Mesothelial cell of epicardium (in vitro differentiated cells): ENCODE measurements at regions not wholly inside any gene's neighbourhood (a gene's known extent, or its start where the extent isn't known, plus 50 kb on each side); places are given as distances from the start of the nearest gene placed in this dataset.

Experiments
- DNase-seq, 2 experiments: peaks; one replicate each; pipeline ENCODE4 v3.0.0; 2021; ENCODE audit warnings: low spot score in 2 of 2; ENCODE audit not compliant: unreplicated experiment in 2 of 2
- H3K27ac Mint-ChIP-seq: 2 replicates; pipeline ENCODE4 v1.8.0; 2021; ENCODE audit warnings: mixed read lengths
- H3K27me3 Mint-ChIP-seq: 2 replicates; pipeline ENCODE4 v1.8.0; 2021; ENCODE audit warnings: low read depth, mixed read lengths
- H3K36me3 Mint-ChIP-seq: 2 replicates; pipeline ENCODE4 v1.8.0; 2021; ENCODE audit warnings: mixed read lengths
- H3K4me1 Mint-ChIP-seq: 2 replicates; pipeline ENCODE4 v1.8.0; 2021; ENCODE audit warnings: mixed read lengths
- H3K4me3 Mint-ChIP-seq: 2 replicates; pipeline ENCODE4 v1.8.0; 2021; ENCODE audit warnings: mild to moderate bottlenecking, moderate library complexity, mixed read lengths
- H3K9me3 Mint-ChIP-seq: 2 replicates; pipeline ENCODE4 v1.8.0; 2021; ENCODE audit warnings: mixed read lengths
- TF ChIP-seq, protein P1 (sequence below): fragments of 200-600 bp; sonication (generic); IDR thresholded peaks from one replicate; pipeline ENCODE4 v1.5.0; 2021; ENCODE audit warnings: antibody characterized with exemption; ENCODE audit not compliant: unreplicated experiment

- Mint-ChIP-seq H3K4me3 (no peak overlapping the region), H3K27me3 (no peaks in the 10 kb centered on the region), H3K27ac (peak overlapping the region; percentile 68), H3K9me3 (peaks cover 26% of the 10 kb centered on the region), H3K4me1 (peaks cover 16% of the 10 kb centered on the region), H3K36me3 (peaks cover 7% of the 10 kb centered on the region)
- no peak for DNase-seq
- TF ChIP-seq, protein P1, sequence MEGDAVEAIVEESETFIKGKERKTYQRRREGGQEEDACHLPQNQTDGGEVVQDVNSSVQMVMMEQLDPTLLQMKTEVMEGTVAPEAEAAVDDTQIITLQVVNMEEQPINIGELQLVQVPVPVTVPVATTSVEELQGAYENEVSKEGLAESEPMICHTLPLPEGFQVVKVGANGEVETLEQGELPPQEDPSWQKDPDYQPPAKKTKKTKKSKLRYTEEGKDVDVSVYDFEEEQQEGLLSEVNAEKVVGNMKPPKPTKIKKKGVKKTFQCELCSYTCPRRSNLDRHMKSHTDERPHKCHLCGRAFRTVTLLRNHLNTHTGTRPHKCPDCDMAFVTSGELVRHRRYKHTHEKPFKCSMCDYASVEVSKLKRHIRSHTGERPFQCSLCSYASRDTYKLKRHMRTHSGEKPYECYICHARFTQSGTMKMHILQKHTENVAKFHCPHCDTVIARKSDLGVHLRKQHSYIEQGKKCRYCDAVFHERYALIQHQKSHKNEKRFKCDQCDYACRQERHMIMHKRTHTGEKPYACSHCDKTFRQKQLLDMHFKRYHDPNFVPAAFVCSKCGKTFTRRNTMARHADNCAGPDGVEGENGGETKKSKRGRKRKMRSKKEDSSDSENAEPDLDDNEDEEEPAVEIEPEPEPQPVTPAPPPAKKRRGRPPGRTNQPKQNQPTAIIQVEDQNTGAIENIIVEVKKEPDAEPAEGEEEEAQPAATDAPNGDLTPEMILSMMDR = no peak
These were observed 385.1 kb upstream of the USP24 start for GRCh38 chr1:55600242-55600641.

DNA sequence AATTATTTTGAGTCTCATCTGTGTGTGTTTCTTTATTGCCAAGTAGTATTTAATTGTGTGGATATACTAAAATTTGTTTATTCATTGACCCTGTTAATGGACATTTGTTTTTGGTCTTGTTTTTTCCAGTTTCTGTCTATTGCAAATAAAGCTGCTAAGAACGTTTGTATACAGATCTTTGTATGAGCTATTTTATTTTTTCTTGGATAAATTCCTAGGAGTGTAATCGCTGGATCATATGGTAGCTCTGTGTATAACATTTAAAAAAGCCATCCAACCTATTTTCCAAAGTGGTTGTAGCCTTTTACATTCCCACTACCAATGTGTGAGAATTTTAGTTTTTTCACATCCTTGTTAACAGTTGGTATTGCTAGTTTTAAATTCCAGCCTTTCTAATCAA is 382.7 kb upstream of the USP24 start:
- Mint-ChIP-seq H3K27ac (no peak overlapping the region), H3K4me3 (no peak overlapping the region), H3K9me3 (peaks cover 26% of the 10 kb centered on the region), H3K27me3 (no peaks in the 10 kb centered on the region), H3K36me3 (peaks cover 7% of the 10 kb centered on the region), H3K4me1 (peaks cover 24% of the 10 kb centered on the region)
- DNase-seq = no peak
- TF ChIP-seq, protein P1 = no peak

DNA sequence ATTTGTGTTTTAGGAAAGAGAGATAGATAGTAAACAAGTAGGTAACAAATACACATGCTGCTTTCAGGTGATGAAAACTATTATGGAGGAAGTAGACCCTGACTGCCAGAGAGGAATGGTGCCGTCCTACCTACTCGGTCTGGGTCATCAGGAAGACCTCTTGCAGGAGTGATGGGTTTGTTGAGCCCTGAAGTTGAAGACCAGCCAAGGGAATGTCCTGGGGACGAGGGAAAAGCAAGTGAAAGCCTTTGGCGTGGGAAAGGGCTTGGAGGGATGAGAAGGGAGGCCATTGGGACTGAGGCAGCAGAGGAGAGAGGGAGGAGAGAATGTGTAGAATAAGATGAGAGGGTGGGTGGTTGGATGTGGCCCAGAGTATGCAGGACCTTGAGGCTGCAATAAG is 379.5 kb upstream of the USP24 start:
- Mint-ChIP-seq H3K9me3 (peaks cover 29% of the 10 kb centered on the region), H3K4me3 (no peak overlapping the region), H3K36me3 (peaks cover 7% of the 10 kb centered on the region), H3K27me3 (no peaks in the 10 kb centered on the region), H3K27ac (no peak overlapping the region), H3K4me1 (peaks cover 17% of the 10 kb centered on the region)
- TF ChIP-seq, protein P1 = no peak
- DNase-seq = no peak

DNA sequence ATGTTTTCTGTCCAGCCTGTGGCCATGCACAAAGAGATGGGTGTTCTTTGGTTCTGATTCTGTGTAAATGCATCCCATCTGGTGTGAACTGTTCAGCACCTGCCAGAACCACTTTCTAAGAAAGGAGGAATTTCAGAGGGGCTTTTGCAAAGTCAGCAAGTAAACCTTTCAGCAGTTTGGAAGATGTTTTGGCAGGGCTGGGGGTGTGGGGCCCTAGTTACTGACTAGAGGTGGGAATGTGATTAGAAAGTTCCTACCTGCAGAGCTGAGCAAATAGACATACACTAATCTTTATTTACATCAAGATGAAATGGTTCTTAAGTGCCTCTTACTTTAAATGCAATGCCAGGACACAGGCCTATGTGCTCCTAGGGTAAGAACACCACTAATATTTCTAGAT is 378.1 kb upstream of the USP24 start:
- H3K36me3 Mint-ChIP-seq = peaks cover 7% of the 10 kb centered on the region
- peaks cover 17% of the 10 kb centered on the region for H3K4me1 Mint-ChIP-seq
- peaks cover 28% of the 10 kb centered on the region for H3K9me3 Mint-ChIP-seq
- H3K27me3 Mint-ChIP-seq = no peaks in the 10 kb centered on the region
- TF ChIP-seq, protein P1 = no peak
- no peak overlapping the region for H3K27ac Mint-ChIP-seq
- no peak for DNase-seq
- no peak overlapping the region for H3K4me3 Mint-ChIP-seq

DNA sequence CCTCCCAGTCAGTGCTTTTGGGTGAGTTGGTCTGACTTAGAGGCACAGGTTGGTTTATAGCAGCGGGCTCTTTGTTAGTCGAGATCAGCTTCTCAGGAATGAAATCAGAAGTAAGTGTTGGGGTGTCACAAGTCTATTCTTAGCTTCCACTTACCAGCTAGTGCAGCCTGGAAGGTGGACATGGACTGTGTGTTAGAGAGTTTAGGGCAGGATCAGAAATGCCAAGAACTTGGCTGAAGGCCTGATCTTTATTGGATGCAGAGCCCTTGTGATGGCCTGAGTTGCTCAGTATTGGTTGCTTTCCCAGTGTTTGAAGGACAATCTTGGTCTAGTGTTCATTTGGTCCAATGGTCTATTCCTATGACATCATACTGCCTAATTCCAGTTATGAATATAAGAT is 377.0 kb upstream of the USP24 start:
- TF ChIP-seq, protein P1 = no peak
- Mint-ChIP-seq H3K4me1 (peaks cover 17% of the 10 kb centered on the region), H3K27ac (no peak overlapping the region), H3K9me3 (peaks cover 21% of the 10 kb centered on the region), H3K27me3 (no peaks in the 10 kb centered on the region), H3K4me3 (no peak overlapping the region), H3K36me3 (peaks cover 7% of the 10 kb centered on the region)
- DNase-seq = no peak

- Mint-ChIP-seq H3K27me3 (no peaks in the 10 kb centered on the region), H3K9me3 (peaks cover 7% of the 10 kb centered on the region), H3K27ac (peak overlapping the region; percentile 43), H3K4me3 (no peak overlapping the region), H3K36me3 (no peaks in the 10 kb centered on the region), H3K4me1 (peaks cover 22% of the 10 kb centered on the region)
- TF ChIP-seq, protein P1 = no peak
- DNase-seq = no peak
These were observed 374.6 kb upstream of the USP24 start for GRCh38 chr1:55589671-55590297.
